NK-92 (cell line): ENCODE measurements at regions not wholly inside any gene's neighbourhood (a gene's known extent, or its start where the extent isn't known, plus 50 kb on each side); places are given as distances from the start of the nearest gene placed in this dataset.

ENCODE experiments used
- DNase-seq: peaks from one replicate; lab custom pipeline; 2025; ENCODE audit not compliant: unreplicated experiment; lab: John Stamatoyannopoulos, UW

DNA sequence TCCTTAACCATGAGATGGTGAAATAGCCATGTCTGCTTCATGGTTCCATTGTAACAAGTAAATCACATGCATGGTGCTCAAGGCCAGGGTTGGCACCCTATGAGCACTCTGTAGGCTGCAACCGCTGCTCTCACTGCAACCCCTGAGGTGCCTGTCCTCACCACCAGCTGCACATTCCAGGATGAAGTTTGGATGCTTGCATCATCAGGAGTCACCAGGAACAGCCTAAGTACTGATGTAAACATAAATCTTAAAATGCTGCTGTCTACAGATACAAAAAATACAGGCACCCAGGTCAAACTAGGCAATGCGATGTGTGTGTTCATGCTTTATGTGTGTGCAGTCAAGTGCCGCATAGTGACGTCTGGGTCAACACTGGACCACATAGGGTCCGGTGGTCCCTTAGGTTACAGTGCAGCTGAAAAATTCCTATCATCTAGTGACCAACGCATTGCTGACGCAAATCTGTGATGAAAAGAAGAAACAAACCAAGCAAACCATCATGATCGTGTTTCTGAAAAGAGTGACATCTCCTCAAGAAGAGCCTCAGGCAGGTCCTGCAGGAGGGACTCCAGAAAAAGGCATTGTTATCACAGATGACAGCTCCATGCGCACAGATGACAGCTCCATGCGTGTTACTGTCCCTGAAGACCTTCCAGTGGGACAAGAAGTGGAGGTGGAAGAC lies 234.8 kb downstream of the AUH start:
- no peak for DNase-seq

DNA sequence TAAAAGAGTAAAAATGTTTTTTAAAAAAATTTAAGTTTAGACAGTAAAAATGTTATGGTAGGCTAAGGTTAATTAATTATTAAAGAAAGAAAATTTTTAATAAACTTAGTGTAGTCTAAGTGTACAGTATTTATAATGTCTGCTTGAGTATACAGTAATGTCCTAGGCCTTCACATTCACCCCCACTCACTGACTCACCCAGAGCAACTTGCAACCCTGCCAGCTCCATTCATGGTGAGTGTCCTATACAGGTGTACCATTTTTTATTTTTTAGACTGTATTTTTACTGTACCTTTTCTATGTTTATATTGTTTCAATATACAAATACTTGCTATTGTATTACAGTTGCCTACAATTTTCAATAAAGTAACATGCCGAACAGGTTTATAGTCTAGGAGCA lies 234.1 kb downstream of the AUH start:
- no peak for DNase-seq

DNA sequence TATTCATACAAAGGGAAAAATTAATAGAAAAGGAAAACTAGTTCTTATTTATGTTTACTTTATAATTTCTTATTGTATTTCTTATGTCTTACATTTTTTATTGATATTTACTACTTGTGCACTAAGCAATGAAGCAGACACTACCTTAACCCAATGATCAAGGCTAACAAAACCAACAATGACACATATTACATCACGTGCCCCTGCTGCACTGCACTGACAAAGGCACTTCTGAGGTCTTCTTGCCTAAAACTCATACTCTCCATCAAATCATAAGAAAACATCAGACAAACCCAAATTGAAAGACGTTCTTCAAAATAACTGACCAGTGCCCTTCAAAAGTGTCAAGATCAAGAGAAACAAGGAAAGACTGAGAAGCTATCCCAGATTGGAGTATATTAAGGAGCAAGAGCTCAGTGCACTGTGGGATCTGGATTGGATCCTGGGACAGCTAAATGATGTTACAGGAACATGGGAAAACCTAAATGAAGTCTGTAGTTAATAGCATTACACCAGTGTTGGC lies 230.9 kb downstream of the AUH start:
- no peak for DNase-seq

DNA sequence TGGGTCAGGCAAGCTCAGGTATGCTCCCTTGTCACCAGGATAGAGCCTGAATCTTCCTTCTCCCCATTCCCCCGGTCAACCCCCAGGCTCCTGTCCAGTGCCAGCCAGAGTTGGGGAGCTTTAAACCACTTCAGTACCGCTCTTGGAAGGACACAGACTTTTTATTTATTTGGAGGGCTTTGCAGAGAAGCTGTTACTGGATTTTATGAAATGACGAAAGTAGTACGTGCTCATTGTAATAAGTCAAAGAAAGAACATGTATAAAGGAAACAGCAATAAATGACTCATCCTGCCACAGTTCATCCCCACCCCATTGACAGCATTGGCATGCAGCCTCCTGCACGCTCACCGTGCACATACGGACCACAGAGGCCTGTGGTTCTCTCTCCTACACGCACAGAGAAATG lies 230.3 kb downstream of the AUH start:
- no peak for DNase-seq

DNA sequence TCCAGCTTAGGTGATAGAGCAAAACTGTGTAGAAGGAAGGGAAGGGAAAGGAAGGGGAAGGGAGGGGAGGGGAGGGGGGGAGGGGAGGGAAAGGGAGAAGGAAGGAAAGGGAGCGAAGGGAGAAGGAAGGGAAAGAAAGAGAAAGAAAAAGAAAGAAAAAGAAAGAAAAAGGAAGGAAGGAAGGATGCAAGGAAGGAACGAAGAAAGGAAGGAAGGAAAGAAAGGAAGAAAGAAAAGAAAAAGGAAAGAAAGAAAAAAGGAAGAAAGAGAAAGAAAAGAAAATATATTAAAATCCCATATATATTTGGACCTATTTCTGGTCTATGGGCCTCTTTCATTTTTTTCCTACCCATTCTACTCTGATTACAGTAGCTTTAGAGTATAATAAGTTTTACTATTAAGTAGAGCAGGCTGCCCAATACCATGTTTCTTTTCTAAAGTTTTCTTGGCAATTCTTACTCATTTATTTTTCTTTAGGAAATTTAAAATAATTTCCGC lies 229.1 kb downstream of the AUH start:
- no peak for DNase-seq

DNA sequence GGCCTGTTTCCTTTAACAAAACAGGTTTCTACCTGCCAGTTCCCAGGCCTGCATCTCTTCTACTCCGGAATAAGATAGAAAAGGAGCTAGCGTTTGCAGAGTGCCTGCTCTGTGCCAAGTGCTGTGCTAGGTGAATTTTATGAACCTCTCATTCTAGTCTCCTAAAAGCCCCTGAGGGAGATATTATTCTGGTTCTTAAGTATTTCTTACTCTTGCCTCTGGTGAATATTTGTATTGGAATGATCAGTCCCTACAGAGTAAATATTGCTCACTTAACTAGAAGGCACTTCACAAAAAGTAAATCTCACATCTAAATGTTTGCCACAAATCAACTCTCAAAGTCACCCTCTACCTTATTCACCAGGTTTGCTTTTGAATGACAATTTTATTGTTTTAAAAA lies 227.1 kb downstream of the AUH start:
- DNase-seq = no peak

DNA sequence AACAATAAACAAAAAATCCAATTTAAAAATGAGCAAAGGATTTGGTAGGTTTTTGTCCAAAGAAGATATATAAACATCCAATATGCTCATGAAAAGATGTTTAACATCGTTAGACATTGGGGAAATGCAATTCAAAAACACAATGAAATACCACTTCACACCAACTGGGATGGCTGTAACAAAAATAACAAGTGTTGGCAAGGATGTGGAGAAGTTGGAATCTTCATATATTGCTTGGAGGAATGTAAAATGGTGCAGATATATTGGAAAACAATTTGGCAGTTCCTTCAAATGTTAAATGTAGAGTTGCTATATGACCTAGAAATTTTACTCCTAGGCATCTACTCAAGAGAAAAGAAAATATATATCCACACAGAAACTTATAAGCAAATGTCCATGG lies 224.3 kb downstream of the AUH start:
- DNase-seq = no peak

DNA sequence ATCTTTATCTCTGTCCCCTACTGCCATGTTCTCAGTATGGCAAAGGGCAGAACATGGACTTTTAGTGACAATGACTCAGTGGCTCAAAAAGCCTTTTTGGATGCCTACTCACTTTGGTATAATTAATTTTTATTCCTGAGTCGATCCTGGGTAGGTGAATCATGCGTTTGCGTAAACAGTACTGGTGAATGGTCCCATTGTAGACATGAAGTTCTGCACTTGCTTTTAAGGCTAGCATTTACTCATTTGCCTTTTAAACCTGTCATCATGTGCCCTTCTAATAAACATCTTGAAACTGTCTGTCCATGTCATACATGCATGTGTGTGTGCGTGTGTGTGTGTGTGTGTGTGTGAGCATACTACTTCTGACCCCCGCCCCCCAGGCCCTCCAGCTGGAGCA lies 223.0 kb downstream of the AUH start:
- no peak for DNase-seq

DNA sequence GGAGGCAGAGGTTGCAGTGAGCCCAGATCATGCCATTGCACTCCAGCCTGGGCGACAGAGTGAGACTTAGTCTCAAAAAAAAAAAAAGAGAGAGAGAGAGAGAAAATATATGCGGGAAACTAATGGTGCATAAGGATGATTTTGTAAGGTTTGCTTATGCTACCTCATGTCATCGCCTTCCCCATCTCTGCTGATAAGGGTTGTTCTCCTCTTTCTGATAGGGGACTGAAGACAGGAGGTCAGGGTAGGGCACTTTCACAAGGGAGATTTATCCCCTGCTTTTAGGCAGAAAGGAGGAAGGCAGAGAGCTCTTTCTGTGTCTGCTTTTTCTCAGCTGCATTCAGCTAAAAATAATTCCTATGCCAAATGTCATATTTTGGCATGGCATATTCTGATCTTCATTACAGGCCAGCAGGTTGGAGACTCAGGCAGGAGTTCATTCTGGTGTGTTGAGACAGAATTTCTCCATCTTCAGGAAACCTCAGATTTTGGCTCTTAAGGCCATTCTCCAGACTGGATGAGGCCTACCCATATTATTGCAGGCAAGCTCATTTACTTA lies 220.2 kb downstream of the AUH start:
- no peak for DNase-seq

DNA sequence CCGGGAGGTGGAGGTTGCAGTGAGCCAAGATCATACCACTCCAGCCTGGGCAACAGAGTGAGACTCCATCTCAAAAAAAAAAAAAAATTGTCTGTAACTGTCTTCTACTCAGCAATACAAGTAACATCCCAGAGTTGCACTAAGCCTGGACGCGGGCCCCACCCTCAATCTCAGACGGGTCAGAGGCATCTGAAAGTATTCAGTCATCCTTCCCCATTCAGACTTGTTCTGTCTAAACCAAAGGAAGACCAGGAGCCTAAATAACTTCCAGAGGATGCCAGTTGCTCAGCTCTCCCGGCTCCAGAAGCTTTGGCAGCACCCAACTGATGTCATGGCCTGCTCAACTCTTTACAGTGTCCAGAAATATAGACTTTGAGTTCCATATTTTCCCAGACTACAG lies 218.6 kb downstream of the AUH start:
- no peak for DNase-seq

DNA sequence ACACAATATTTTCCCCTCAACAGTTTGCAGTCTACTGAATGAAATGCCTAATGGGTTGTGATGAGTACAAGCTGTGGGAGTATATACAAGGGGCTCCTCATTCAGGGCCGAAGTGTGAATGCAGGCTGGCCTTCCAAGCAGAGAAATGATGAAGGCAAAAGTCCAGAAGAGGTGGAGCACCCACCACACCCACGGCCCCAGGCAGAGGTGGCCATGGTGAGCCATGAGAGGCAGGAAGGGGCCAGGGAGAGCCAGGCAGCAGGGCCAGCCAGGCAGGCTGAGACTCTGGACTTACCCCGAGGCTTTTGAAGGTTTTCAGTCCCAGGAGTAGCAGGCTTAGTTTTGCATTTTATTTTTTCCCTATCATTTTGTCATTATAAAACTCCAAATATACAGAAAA lies 218.1 kb downstream of the AUH start:
- no peak for DNase-seq

DNA sequence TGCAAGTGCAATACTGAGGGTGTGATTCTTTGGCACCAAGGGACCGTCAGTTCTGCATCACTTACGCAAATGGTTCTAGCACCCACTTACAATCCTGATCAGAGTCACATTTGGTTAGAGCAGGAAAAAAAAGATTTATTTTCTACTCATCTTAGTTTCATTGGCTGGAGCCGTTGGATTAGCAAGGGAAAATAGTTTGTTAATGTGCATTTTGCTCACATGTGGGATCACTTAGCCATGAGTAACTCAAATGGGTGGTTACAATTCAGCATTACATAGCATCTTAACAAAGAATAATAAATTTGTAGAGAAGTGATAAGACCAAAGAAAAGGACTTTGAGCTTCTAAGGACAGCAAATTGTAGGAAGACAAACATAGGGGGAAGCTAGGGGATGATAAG lies 216.9 kb downstream of the AUH start:
- no peak for DNase-seq

DNA sequence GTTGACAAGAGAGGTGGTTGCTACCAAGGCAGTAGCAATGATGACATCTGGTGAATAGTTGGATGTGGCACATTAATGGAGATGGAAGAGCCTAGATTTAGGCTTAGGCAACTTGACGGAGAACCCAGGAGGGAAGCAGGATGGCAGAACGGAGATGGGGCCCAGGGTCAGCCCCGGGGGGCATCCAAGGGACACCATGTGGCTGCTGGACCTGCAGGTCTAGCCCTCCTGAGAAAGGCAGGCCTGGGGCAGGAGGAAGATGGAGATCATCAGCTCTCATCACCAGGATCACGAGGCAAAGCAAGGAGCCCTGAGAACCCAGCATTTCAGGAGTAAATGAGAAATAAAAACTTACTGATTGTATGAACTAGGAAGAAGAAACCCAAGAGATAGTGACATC lies 216.2 kb downstream of the AUH start:
- no peak for DNase-seq

DNA sequence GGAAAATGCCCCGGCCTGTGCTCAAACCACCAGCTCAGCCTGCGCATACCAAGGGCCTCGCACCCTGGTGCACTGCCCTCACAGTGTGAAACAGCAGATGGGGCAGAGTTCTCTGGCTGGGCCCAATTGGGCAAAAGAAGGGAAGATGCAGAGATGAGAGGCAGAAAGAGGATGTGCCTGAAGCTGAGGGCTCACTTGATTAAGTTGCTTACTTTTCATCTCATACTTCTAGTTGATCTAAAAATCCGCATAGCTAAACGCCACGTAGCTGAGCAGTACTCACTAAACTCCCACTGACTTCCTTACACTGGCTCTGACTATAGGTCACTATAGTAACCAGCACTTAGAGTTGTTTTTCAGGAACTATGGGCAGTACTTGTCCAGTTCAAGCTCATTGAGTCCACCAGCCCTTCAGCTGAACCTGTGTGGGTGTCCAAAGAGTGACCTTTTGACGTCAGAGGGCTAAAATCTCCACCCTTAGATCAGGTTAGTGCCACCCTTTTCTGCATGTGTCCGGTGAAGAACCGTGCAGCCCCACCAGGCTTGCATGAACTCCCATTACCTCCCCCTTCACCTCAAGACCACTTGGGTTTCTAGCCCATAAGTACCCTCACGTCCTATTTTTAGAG lies 215.2 kb downstream of the AUH start:
- no peak for DNase-seq

DNA sequence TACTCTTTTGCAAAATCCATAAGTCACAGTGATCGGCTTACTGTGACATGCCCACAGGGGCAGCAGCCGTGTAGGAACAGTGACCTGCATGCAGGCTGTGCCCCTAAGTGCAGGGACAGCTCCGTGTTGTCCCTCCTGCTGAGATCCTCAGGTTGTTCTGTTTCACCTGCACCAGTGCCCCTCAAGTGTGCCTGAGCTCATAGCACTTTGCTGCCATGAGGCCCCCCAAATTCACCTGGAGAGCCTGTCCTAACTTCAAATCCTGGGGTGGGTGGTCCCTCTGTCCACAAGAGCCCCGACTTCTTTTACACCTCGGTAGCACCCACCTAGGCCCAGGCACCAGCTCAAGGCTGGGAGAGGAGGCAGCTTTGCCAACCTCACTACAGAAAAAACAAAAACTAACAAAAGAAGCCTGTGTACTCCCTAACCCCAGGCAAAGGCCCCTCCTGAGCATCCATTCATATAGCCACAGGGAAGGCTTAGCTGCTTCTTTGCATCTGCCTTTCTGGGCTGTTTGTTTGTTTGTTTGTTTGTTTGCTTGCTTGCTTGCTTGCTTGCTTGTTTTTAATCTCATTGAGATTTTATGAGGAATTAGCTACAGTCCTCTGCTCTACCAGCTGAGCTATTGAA lies 214.5 kb downstream of the AUH start:
- no peak for DNase-seq

DNA sequence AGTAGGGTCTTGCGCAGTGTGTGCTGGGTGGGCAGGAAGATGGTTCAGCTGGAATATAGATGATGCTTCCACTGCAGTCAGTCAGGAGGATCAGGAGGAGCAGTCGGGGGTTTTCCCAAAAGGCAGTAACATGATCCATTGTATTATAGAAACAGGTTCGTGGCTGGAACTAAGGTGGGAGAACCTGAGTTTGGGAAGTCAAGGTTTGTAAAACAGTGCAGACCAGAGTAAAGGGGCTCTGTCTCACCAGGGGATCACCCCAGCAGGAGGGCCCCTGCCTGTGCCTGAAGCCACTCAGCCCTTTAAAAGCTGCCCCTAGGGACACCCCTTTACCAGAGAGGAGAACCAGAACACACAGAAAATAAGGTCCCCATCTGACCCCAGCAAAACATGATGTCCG lies 213.4 kb downstream of the AUH start:
- DNase-seq = no peak

DNA sequence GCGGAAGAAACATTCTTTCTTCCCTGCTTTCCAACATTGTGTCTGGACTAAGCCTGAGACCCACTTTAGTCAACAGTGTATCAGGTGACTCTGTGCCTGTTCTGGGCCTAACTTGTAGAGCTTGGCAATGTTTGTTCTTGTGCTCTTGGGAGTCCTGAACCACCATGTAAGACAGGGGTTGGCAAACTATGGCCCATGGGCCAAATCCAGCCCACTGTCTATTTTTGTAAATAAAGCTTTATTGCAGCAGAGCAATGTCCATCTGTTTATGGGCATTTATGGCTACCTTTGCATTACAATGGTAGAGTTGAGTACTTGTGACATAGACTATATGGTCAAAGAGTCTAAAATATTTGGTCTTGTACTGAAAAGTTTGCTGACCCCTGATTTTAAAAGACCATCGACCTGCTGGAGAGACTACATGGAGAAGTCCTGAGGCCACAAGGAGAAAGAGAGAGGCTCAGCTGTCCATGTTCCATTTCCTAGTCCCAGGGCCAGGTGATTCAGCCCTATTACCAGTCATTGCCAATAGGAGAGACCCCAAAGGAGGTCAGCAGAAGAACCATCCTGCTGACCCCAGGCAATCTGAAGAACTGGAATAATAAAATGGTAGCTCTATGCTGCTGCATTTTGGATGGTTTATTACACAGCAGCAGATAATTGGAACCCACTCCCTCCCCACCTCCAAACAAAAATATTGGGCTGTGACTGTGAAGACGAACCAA lies 211.3 kb downstream of the AUH start:
- no peak for DNase-seq

DNA sequence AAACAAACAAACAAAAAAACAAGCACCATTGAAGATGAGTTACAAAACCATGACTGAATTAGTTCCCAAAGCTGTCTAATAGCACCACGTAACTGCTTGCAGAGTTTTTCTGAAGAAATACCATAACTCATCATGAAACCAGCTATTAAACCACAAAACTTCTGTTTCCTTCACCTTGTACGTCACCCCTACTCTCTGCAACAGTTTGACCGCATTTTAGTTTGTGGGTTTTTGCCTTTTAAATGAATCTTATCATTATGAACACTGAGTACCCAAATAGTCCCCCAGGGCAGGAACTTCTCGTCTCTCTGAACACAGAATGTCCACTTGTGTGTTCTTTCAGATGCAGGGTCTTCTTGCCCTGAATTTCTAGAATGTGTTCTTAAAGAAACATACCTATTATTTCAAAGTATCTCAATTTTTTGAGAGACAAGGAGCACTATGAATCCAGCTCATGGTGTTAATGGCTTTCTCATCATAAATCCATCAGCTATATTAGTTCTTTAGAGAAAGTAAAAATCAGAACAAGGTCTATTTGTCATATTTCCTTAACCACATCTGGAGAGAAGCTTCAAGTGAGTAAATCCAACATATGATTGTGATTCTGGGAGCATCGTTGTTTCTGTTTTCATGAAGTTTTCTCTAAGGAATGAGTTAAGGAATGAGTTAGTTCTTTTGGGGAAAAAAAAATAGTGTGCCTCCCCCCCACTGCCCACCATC lies 210.6 kb downstream of the AUH start:
- no peak for DNase-seq

DNA sequence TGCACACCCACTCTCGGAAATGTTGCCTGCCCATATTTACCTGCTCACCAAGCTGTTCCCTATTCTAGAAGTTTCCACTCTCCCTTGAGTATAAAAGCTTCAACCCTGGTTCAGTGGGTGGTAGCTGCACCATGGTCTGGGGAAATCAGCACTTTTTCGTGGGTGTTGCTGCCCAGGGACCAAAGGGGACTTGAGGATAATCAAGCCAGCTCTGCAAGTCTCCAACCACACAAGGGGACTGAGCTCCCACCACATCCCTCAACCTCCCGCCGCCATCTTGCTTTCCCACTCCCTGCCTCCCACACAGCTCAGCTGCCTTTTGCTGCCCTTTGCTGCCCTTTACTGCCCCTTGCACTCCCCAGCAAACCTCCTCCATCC lies 210.0 kb downstream of the AUH start:
- no peak for DNase-seq

DNA sequence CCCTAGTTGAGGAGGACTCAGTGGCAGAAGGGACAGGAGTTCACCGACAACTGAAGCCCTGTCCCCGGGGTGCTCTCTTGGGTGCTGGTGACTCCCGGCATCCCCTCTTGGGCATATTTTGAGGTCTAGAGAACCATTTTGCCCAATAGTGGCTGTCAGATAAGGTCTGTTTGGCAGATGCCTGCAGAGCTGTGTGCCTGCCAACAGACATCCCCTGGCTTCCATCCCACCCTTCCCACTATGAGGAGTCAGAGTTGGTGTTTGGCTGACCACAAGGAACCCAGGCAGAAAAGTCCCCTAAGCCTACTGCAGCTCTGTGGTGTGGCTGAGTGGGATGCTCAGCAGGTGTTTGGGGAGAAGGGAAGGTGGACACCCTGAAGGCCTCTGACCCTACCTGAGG lies 207.0 kb downstream of the AUH start:
- no peak for DNase-seq

DNA sequence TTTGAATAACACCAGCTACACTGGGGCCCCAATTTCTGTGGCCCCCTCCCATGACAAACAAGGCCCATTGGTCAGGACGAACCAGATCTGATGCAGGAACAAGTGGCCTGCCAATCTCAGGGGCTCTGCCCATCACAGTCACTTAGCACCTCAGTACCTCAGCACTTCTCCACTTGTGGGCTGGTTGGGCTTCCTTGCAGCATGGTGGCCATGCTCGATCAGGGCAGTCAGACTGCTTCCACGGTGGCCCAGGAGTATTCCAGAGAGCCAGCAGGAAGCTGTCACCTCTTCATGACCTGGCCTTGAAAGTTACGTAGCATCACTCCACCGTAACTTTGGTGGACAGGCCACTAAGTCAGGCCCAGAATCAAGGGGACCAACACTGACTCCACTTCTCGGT lies 206.5 kb downstream of the AUH start:
- no peak for DNase-seq
